HG02943 (cell line): ENCODE measurements at regions not wholly inside any gene's neighbourhood (a gene's known extent, or its start where the extent isn't known, plus 50 kb on each side); places are given as distances from the start of the nearest gene placed in this dataset.
"Not testable (repeated sequence)": the region's sequence is repeated elsewhere in the genome, so short reads cannot be mapped to it uniquely, and the experiment has no call there.

ENCODE experiments used
- ATAC-seq: cut with Tn5 transposase; IDR thresholded peaks from one replicate; pipeline ENCODE4 v1.9.1; 2021; ENCODE audit warnings: mild to moderate bottlenecking, low read depth, moderate library complexity; ENCODE audit not compliant: unreplicated experiment

- ATAC-seq: no peak
Measured at GRCh38 chr5:82525626-82526025, 247.5 kb upstream of the RPS23 start.

DNA sequence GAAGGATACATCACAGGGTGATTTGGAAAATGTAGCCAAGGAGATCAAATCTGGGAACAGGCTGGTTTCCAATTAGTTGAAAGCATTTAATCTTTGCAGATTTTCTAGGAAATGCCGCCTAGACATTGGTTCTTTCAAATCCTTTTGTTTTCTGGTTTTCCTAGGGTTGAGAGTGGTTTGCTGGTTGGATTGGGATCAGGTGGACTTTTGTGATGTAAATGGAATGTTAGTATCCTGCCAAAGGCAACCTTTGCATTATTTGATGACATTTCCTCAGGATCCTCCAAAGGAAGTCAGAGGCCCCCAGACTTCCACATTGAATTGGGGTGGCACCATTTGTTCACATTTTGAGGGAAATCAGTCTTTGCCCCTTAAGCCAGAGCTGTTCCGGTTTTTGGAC is 245.5 kb upstream of the RPS23 start:
- ATAC-seq: no peak

GRCh38 chr5:82522897-82523296 is 244.7 kb upstream of the RPS23 start:
- no peak for ATAC-seq

DNA sequence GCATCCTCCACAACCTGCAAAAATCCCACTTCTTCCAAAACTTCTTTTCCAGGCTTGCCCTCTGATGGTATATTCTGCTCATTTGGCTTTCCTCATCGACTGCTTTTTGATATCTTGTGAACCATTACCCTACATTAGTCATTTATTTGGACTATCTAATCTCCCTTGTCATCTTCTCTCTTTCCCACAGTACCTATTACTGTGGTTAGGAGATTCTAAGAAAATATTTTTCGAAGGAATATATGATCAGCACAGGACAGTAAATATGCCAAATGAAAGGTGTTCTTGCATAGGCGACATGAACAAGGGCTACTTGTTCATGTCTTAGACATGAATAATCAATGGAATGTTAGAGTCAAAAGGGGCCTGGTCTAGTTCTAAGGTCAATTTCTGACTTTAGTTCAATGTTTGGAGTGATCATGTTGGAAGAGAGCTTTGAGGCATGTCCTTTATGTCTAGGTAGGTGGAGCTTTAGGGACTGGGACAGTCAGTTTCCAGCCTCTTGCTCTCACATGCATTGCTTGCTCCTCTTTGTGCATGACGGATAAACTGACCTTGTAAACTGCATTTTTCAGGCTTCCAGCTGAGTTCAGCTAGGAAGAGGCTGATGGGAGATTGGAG is 243.4 kb upstream of the RPS23 start:
- ATAC-seq: no peak

DNA sequence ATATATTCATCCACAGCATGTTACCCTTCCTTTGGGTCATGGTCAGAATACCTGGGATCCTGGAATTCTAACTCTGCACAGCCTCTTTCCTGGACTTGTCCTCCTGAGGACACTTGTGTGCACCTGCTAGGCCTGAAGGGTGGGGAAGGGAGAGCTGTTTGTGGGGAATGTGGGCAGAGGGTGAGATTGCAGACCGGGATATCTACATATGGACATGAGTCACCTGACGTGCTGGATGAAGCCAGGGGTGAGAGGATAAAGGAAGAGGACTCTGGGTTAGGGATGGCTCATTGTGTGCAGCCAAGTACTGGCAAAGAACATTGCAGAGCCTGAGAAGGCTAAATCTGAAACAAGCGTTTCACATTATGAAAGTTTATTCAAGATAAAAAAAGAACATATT is 241.4 kb upstream of the RPS23 start:
- ATAC-seq: no peak

DNA sequence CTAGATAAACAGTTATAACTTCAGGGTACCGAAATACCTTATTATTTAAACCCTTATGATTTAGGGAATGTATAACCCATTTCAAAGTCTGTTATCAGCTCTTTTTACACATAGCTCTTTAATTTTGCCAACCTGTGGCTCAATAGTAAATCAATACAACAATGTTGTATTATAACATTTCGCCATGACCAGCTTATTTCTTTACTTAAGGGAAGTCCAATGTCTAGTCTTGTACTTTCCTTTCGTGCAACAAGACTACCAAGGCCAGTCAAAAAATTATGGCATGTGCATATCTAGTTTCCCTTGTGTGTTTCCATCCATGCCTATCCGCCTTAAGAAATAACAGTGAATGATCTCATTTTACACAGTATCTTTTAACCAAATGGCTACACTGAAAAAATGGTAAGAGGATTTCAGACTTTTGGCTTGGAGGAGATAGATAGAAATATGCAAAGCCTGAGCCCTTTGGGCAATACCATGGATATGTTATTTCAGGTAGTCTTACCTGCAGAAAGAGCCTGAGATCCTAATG is 239.5 kb upstream of the RPS23 start:
- ATAC-seq: no peak

DNA sequence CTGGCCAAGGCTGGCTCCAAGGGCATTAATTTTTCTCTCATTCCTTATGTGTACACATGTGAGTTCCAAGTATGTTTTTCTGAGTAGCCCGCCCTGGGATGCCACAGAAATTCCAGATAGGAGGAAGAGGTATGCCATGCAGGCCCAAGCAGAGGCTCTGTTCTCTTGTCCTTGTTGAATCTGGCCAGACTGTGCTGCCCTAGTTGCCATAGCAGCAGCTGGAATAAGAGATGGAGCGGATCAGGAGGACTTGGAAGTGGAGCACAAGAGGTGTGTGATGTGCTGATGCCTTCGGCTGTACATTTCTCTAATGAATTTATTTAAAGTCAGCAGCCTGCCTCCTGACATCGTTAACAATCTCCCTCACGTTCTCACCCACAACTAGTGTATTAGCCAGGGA is 235.6 kb upstream of the RPS23 start:
- no peak for ATAC-seq

GRCh38 chr5:82512025-82512424 is 233.9 kb upstream of the RPS23 start:
- no peak for ATAC-seq

- no peak for ATAC-seq
Measured at GRCh38 chr5:82511134-82511533, 233.0 kb upstream of the RPS23 start.

- no peak for ATAC-seq
Measured at GRCh38 chr5:82509762-82510161, 231.6 kb upstream of the RPS23 start.

GRCh38 chr5:82506390-82506789 is 228.2 kb upstream of the RPS23 start:
- ATAC-seq: not testable (repeated sequence)

GRCh38 chr5:82499725-82500244 is 221.6 kb upstream of the RPS23 start:
- no peak for ATAC-seq

DNA sequence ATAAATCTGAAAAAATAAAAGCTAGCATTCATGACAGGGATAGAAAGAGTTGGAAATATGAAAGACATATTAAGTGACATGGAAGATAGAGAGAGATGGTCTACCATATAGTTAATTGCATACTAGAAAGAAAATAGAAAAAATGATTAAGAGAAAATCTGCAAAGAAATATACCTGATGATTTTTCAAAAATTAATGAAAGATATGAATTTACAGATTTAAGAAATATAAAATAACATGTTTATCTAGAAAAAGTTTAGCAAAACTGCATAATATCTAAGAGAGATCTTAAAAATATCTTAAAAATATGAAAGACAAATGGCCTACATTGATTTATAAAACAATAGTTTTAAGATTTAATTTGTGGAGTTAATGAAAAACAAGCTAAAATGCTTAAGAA is 219.1 kb upstream of the RPS23 start:
- ATAC-seq: no peak

DNA sequence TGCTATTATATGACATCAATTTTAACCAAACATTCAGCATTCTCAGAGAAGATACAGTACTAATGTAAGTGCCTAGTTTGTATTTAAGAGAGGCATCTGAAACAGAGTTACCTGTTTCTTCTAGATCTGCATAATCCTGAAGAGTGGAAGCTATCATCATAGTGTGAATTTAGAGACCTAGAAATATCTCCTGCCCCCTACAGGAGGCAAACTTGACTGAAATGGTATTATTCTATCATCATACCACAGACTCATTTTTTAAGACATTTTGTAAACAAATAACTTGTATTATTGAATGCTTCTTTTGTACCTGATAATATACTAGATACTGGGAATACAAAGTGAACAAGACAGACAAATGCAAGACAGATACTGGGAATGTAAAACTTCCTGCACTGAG is 216.8 kb upstream of the RPS23 start:
- ATAC-seq: no peak

DNA sequence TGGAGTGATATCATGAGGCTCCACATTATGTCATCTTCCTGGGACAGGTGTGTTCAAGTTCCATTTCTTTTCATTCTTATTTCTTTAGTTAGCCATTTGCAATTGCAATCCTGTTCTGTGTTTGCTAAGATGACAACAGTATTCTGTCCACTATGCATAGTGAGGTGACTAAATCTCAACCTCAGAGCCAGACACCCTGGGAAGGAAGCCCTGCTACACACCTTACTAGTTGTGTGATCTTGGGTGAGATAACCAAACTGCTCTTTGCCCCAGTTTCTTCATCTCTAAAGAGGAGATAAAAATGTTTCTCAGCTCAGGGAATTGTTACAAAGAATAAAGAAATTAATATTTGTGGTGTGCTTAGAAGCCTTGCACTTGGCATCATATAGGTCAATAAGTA is 215.1 kb upstream of the RPS23 start:
- no peak for ATAC-seq

DNA sequence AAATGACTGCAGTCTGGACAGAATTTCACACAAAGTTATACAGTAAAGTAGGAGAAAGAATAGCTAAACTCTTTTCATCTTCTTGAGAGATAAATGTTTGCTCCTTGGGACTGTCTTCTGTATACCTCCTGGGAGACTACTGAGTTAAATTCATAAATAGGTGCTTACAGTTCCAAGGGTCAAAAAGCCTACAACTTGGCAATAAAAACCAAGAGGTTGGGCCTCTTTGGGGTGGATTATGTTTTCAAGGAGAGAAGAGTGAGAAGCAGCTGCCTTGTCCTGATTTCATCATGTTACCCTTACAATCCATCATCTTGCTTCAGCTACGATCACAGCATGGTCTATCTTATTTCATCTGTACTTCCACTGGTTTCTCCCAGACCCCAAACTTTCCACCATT is 213.2 kb upstream of the RPS23 start:
- no peak for ATAC-seq

DNA sequence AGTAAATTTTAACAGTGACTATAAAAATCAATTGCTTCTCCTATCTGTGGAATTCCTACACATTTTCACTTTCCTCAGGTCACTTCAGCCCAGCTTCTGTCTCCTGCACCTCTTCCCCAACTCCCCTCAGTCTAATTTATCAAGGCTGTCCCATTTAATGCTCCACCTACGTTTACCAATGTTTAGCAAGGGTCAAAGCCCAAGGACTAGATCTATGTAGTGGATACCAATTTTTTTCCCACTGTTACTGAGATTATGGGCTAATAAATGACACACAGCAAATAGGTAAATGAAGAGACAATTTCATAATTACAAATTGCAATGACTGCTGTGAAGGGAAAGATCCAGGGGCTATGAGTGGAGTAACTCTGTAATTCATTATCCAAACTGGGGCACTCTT is 211.5 kb upstream of the RPS23 start:
- no peak for ATAC-seq

GRCh38 chr5:82487131-82487530 is 209.0 kb upstream of the RPS23 start:
- no peak for ATAC-seq

DNA sequence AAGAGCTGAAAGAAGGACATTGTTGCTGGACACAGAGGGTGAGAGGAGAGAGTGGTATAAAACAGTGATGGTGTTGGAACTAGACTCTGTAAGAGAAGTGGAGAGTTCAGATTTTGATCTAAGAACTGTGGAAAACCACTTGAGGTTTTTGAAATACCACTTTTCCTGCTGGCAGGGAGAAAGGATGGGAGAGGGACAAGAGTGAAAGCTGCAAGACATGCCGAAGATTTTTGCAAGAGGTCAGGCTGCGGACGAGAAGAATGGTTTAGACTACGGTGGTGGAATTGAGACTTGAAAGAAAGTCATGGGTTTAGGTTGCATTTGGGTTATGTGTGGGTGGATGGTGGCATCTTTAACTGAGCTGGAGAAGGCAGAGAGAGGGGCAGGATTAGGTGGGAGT is 202.2 kb upstream of the RPS23 start:
- ATAC-seq: no peak

DNA sequence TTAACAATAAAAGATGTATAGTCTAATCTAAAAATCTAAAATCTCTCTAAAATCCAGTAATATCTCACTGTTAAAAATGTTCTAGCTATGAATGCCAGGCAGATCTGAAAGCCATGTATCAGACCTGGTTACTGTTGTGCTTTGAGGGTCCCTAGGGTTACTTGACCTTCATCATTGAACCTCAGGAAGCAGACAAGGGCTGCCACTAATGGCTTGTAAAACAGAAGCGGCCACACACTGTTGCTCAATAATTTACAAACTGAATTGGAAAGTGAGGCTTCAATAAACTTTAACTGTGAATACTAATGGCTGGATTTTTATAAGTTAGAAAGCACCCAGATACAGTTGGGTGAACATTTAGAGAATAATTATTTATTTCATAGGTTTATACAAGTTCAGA is 198.0 kb upstream of the RPS23 start:
- no peak for ATAC-seq

DNA sequence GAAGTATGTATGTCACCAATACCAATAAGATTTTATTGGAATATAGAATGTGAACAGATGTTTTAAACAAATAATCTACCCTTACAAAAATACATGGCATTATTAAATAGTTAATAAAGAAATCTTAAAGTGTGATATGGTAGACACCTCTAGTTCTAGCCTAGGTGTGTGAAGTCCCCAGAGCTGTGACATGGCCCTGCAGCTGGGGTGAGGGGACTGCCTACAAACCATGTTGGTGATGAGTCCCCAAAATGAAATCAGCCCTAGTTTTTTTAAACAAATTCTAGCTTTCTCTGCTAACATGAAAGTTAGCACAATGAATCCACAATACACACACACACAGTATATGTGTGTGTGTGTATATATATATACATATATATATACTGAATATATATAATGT is 195.1 kb upstream of the RPS23 start:
- no peak for ATAC-seq

- no peak for ATAC-seq
Measured at GRCh38 chr5:82470185-82470994, 192.2 kb upstream of the RPS23 start.
